ENCODE measurements at regions not wholly inside any gene's neighbourhood (a gene's known extent, or its start where the extent isn't known, plus 50 kb on each side); places are given as distances from the start of the nearest gene placed in this dataset.

DNA sequence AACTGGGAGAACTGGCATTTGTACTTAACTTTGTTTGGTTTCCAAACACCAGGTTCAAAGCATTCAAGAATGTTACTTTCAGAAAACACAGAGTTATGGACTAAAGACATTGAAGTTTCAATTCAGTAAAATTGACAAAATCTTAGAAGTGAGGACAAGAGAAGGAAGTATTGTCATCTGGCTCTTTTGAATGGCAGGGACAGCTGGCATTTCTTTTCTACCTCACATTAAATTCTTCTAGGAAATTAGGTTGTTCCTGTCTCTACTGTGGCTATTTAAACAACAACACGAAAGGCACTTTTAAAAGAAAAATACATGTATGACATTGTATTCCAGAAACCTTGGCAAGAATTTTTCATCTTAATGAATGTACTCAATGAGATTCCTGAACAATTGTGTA is 600.0 kb upstream of the CA10 start:
- H3K79me2 ChIP-seq (ENCODE audit: control insufficient read depth, low read length) = no peaks in the 10 kb centered on the region
- H3K4me1 ChIP-seq (ENCODE audit: control insufficient read depth, low read length) = no peaks in the 10 kb centered on the region
- TF ChIP-seq EZH2phosphoT487 (IDR thresholded peaks at IDR 0.05; ENCODE audit: borderline replicate concordance, low read length) = no peak
- no peak for TF ChIP-seq CTCF (IDR thresholded peaks at IDR 0.05; ENCODE audit: low read depth, low read length, poor library complexity, severe bottlenecking)
- H3K4me3 ChIP-seq (ENCODE audit: low read length) = no peak overlapping the region
- H3K27ac ChIP-seq (ENCODE audit: low read depth, low read length) = no peak overlapping the region
- H3F3A ChIP-seq (ENCODE audit: control insufficient read depth, insufficient read depth) = no peaks in the 10 kb centered on the region
- no peaks in the 10 kb centered on the region for H4K20me1 ChIP-seq (ENCODE audit: control insufficient read depth, insufficient read depth, low read depth, low read length)
- H3K9me2 ChIP-seq (replicated peaks; ENCODE audit: control insufficient read depth, low read length) = no peaks in the 10 kb centered on the region
- no peaks in the 10 kb centered on the region for H3K36me3 ChIP-seq (ENCODE audit: control insufficient read depth, low read length)
- no peaks in the 10 kb centered on the region for H3K27me3 ChIP-seq (ENCODE audit: control insufficient read depth, low read length)
- H3K9me3 ChIP-seq (ENCODE audit: control insufficient read depth, insufficient read depth, low read length) = no peaks in the 10 kb centered on the region
- H3K4me2 ChIP-seq (ENCODE audit: low read length) = no peak overlapping the region

GRCh38 chr17:52756746-52757145 is 598.2 kb upstream of the CA10 start:
- H3K4me2 ChIP-seq (ENCODE audit: low read length) = no peak overlapping the region
- no peak for TF ChIP-seq EZH2phosphoT487 (IDR thresholded peaks at IDR 0.05; ENCODE audit: borderline replicate concordance, low read length)
- TF ChIP-seq CTCF (IDR thresholded peaks at IDR 0.05; ENCODE audit: low read depth, low read length, poor library complexity, severe bottlenecking) = no peak
- H4K20me1 ChIP-seq (ENCODE audit: control insufficient read depth, insufficient read depth, low read depth, low read length) = no peaks in the 10 kb centered on the region
- H3F3A ChIP-seq (ENCODE audit: control insufficient read depth, insufficient read depth) = no peaks in the 10 kb centered on the region
- no peaks in the 10 kb centered on the region for H3K79me2 ChIP-seq (ENCODE audit: control insufficient read depth, low read length)
- H3K27ac ChIP-seq (ENCODE audit: low read depth, low read length) = no peak overlapping the region
- H3K27me3 ChIP-seq (ENCODE audit: control insufficient read depth, low read length) = no peaks in the 10 kb centered on the region
- H3K9me3 ChIP-seq (ENCODE audit: control insufficient read depth, insufficient read depth, low read length) = no peaks in the 10 kb centered on the region
- H3K9me2 ChIP-seq (replicated peaks; ENCODE audit: control insufficient read depth, low read length) = no peaks in the 10 kb centered on the region
- no peaks in the 10 kb centered on the region for H3K4me1 ChIP-seq (ENCODE audit: control insufficient read depth, low read length)
- H3K4me3 ChIP-seq (ENCODE audit: low read length) = no peak overlapping the region
- H3K36me3 ChIP-seq (ENCODE audit: control insufficient read depth, low read length) = no peaks in the 10 kb centered on the region

DNA sequence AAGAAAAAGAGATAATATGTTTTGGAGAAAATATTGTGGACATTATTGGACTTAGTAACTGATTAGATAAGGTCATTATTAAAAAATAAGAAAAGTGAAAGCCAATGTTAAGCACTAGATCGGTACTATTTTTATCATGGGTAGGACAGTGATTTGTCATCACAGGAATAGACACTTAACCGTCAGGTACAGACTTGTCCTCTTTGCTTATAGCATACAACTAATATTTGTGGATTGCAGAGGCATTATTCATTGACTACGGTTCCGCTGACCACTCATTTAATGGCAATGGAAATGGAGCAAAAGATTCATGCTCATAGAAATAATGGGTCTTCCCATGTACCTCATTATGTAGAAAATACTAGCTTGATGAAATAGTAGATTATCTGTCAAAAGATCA is 596.3 kb upstream of the CA10 start:
- TF ChIP-seq EZH2phosphoT487 (IDR thresholded peaks at IDR 0.05; ENCODE audit: borderline replicate concordance, low read length) = no peak
- no peak for TF ChIP-seq CTCF (IDR thresholded peaks at IDR 0.05; ENCODE audit: low read depth, low read length, poor library complexity, severe bottlenecking)
- no peak overlapping the region for H3K4me2 ChIP-seq (ENCODE audit: low read length)
- H3K9me2 ChIP-seq (replicated peaks; ENCODE audit: control insufficient read depth, low read length) = no peaks in the 10 kb centered on the region

DNA sequence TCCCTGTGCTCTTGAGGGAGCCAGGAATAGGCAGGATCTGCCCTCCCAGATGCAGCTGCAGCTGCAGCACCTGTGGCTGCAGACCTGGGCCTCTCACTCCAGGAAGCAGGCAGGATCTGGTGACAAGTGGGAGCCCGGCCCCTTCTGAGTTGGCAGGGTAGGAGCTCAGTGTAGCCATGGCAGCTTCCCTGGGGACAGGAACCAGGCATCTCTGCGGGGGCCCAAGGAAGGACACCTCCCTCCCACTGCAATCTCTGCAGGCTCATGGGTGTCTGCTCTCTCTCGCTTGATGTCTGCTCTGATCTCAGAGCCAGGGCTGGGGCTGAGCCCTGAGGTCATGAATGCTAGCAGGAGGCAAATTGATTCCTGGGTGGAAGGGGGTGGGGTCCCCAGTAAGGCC is 592.5 kb upstream of the CA10 start:
- H3K27me3 ChIP-seq (ENCODE audit: control insufficient read depth, low read length) = no peaks in the 10 kb centered on the region
- no peak overlapping the region for H3K4me3 ChIP-seq (ENCODE audit: low read length)
- no peaks in the 10 kb centered on the region for H3K9me3 ChIP-seq (ENCODE audit: control insufficient read depth, insufficient read depth, low read length)
- H3K4me1 ChIP-seq (ENCODE audit: control insufficient read depth, low read length) = no peaks in the 10 kb centered on the region
- H3K27ac ChIP-seq (ENCODE audit: low read depth, low read length) = no peak overlapping the region
- H3K4me2 ChIP-seq (ENCODE audit: low read length) = no peak overlapping the region
- no peaks in the 10 kb centered on the region for H3K36me3 ChIP-seq (ENCODE audit: control insufficient read depth, low read length)
- H3F3A ChIP-seq (ENCODE audit: control insufficient read depth, insufficient read depth) = no peaks in the 10 kb centered on the region
- H4K20me1 ChIP-seq (ENCODE audit: control insufficient read depth, insufficient read depth, low read depth, low read length) = no peaks in the 10 kb centered on the region
- H3K79me2 ChIP-seq (ENCODE audit: control insufficient read depth, low read length) = no peaks in the 10 kb centered on the region
- no peak for TF ChIP-seq CTCF (IDR thresholded peaks at IDR 0.05; ENCODE audit: low read depth, low read length, poor library complexity, severe bottlenecking)
- TF ChIP-seq EZH2phosphoT487 (IDR thresholded peaks at IDR 0.05; ENCODE audit: borderline replicate concordance, low read length) = no peak
- no peaks in the 10 kb centered on the region for H3K9me2 ChIP-seq (replicated peaks; ENCODE audit: control insufficient read depth, low read length)

More for the DNA sequence above, 596.3 kb upstream of the CA10 start:
- Histone ChIP-seq H3K4me1 (ENCODE audit: control insufficient read depth, low read length) (no peaks in the 10 kb centered on the region), H4K20me1 (ENCODE audit: control insufficient read depth, insufficient read depth, low read depth, low read length) (no peaks in the 10 kb centered on the region), H3K79me2 (ENCODE audit: control insufficient read depth, low read length) (no peaks in the 10 kb centered on the region), H3K4me3 (ENCODE audit: low read length) (no peak overlapping the region), H3K36me3 (ENCODE audit: control insufficient read depth, low read length) (no peaks in the 10 kb centered on the region), H3F3A (ENCODE audit: control insufficient read depth, insufficient read depth) (no peaks in the 10 kb centered on the region), H3K27me3 (ENCODE audit: control insufficient read depth, low read length) (no peaks in the 10 kb centered on the region), H3K9me3 (ENCODE audit: control insufficient read depth, insufficient read depth, low read length) (no peaks in the 10 kb centered on the region), H3K27ac (ENCODE audit: low read depth, low read length) (no peak overlapping the region)
